ENCODE measurements at regions not wholly inside any gene's neighbourhood (a gene's known extent, or its start where the extent isn't known, plus 50 kb on each side); places are given as distances from the start of the nearest gene placed in this dataset.

- H2AFZ ChIP-seq (ENCODE audit: low read length): no peak overlapping the region
- H4K8ac ChIP-seq (replicated peaks; ENCODE audit: insufficient read length, low read depth, low read length): no peak overlapping the region
- H3T11ph ChIP-seq (ENCODE audit: low read length): no peak overlapping the region
- no peak overlapping the region for H3K4me2 ChIP-seq (ENCODE audit: insufficient read depth, insufficient read length, low read length)
- H3K56ac ChIP-seq (ENCODE audit: insufficient read length, low read depth, low read length): no peak overlapping the region
- no peak overlapping the region for H2AK5ac ChIP-seq (ENCODE audit: insufficient read length, low read length)
- H3K27ac ChIP-seq (ENCODE audit: insufficient read length, low read depth, low read length): no peak overlapping the region
- H4K20me1 ChIP-seq (ENCODE audit: control insufficient read depth, insufficient read depth, insufficient read length): no peaks in the 10 kb centered on the region
- no peaks in the 10 kb centered on the region for H3K9me3 Mint-ChIP-seq
- H3K27me3 Mint-ChIP-seq (ENCODE audit: low read depth): peaks cover 2% of the 10 kb centered on the region; the same call in 1 of the 2 replicates
- TF ChIP-seq CTCF (conservative IDR thresholded peaks at IDR 0.05): no peak
- WGBS (ENCODE audit: extremely low coverage, insufficient read length, low lambda C conversion rate): no CpG with 5 or more reads among the region's 6 CpGs
- H3K27ac Mint-ChIP-seq: no peak overlapping the region
- H3K23me2 ChIP-seq (ENCODE audit: insufficient read length, low read depth, low read length, poor library complexity, severe bottlenecking): no peaks in the 10 kb centered on the region
- no peaks in the 10 kb centered on the region for H3K79me2 ChIP-seq (ENCODE audit: insufficient read depth, low read length)
- no peak overlapping the region for H4K91ac ChIP-seq (ENCODE audit: insufficient read length, low read depth, low read length)
- no peak overlapping the region for H4K5ac ChIP-seq (ENCODE audit: insufficient read length, low read depth, low read length)
- no peak overlapping the region for H3K14ac ChIP-seq (ENCODE audit: insufficient read depth, low read length)
- no peak overlapping the region for H2BK15ac ChIP-seq (ENCODE audit: low read depth, low read length)
- no peaks in the 10 kb centered on the region for H3K9me3 ChIP-seq (ENCODE audit: control insufficient read depth, low read depth, low read length)
- no peak overlapping the region for H2BK120ac ChIP-seq (ENCODE audit: low read depth, low read length, poor library complexity, severe bottlenecking)
- no peaks in the 10 kb centered on the region for H3K79me1 ChIP-seq (ENCODE audit: insufficient read depth, low read depth, low read length, poor library complexity, severe bottlenecking)
- no peaks in the 10 kb centered on the region for H3K4me1 ChIP-seq (ENCODE audit: insufficient read depth, low read length)
- no peak overlapping the region for H3K9ac ChIP-seq (ENCODE audit: extremely low read depth, insufficient read length, low read length)
- no peak overlapping the region for H2BK5ac ChIP-seq (ENCODE audit: insufficient read length, low read length)
- peaks cover 0 to 3% of the 10 kb centered on the region in 2 experiments; a peak in 1 of 4 replicates for H3K4me1 Mint-ChIP-seq
- H3K4me3 Mint-ChIP-seq: no peak overlapping the region
- no peak overlapping the region for H3K23ac ChIP-seq (ENCODE audit: insufficient read length, low read depth, low read length)
- no peak overlapping the region for H2BK12ac ChIP-seq (ENCODE audit: insufficient read length, low read depth, low read length)
- H3K36me3 Mint-ChIP-seq (ENCODE audit: insufficient read depth in 1 of 3, low read depth in 3 of 3): no peaks in the 10 kb centered on the region; a peak in 1 of 7 replicates
- H2BK20ac ChIP-seq (ENCODE audit: low read depth, low read length, poor library complexity, severe bottlenecking): no peak overlapping the region
- DNase-seq: no peak
- H3K4ac ChIP-seq (ENCODE audit: low read depth, low read length): no peak overlapping the region
- no peaks in the 10 kb centered on the region for H3K27me3 ChIP-seq (ENCODE audit: insufficient read depth, low read length)
- no peak overlapping the region for H3K18ac ChIP-seq (ENCODE audit: insufficient read length, low read depth, low read length)
Observed at GRCh38 chr13:76634431-76635191, 251.6 kb downstream of the KCTD12 start.
